CD14-positive monocyte (primary cell): ENCODE measurements at regions not wholly inside any gene's neighbourhood (a gene's known extent, or its start where the extent isn't known, plus 50 kb on each side); places are given as distances from the start of the nearest gene placed in this dataset.

Experiments
- DNase-seq, 3 donors: peaks; one replicate each; pipeline ENCODE4 v3.0.0-alpha.2; 2011 to 2022
- H2AFZ ChIP-seq: 2 replicates; pipeline ENCODE4 v1.6.0; 2012; ENCODE audit warnings: mild to moderate bottlenecking, low read depth, low read length, inconsistent platforms; ENCODE audit not compliant: insufficient read depth, poor library complexity, severe bottlenecking
- H3K27ac ChIP-seq, 2 donors: 1 replicate in 1 of 2; 2 replicates in 1 of 2; pipeline ENCODE4 v1.5.1; 2012 to 2013; ENCODE audit warnings: low read length in 2 of 2, control low read depth in 1 of 2, inconsistent platforms in 1 of 2, low read depth in 1 of 2, mild to moderate bottlenecking in 1 of 2
- H3K27me3 ChIP-seq, 2 donors: one replicate each; pipeline versions ENCODE4 v1.6.0 to v1.6.1; 2011 to 2013; ENCODE audit warnings: low read length in 2 of 2; ENCODE audit not compliant: control insufficient read depth in 2 of 2, insufficient read depth in 2 of 2
- H3K36me3 ChIP-seq, 2 donors: replicated peaks in 1 of 2; 1 replicate in 1 of 2; 2 replicates in 1 of 2; pipeline versions ENCODE4 v1.5.1 to v1.6.1; 2012 to 2013; ENCODE audit warnings: low read length in 2 of 2, control low read depth in 1 of 2, inconsistent platforms in 1 of 2, mild to moderate bottlenecking in 1 of 2; ENCODE audit not compliant: insufficient read depth in 2 of 2, control insufficient read depth in 1 of 2
- H3K4me1 ChIP-seq, 2 donors: 1 replicate in 1 of 2; 2 replicates in 1 of 2; pipeline versions ENCODE4 v1.5.1 to v1.6.1; 2012 to 2013; ENCODE audit warnings: low read length in 2 of 2, control low read depth in 1 of 2, inconsistent platforms in 1 of 2, mild to moderate bottlenecking in 1 of 2, moderate library complexity in 1 of 2; ENCODE audit not compliant: insufficient read depth in 2 of 2, control insufficient read depth in 1 of 2
- H3K4me2 ChIP-seq: replicated peaks from 2 replicates; pipeline ENCODE3; 2012; ENCODE audit warnings: low read length, moderate library complexity, mild to moderate bottlenecking; ENCODE audit not compliant: poor library complexity, severe bottlenecking; ENCODE audit errors: extremely low read depth
- H3K4me3 ChIP-seq, 3 experiments: fragments of 200-600 bp in 1 of 3; sonication (generic) in 1 of 3; replicated peaks in 1 of 3; 1 replicate in 2 of 3; 2 replicates in 1 of 3; pipeline ENCODE4 v1.5.1; 2011 to 2013; ENCODE audit warnings: low read length in 3 of 3, mild to moderate bottlenecking in 3 of 3, control low read depth in 2 of 3, low read depth in 2 of 3, inconsistent platforms in 1 of 3, moderate library complexity in 1 of 3
- H3K79me2 ChIP-seq: 2 replicates; pipeline ENCODE4 v1.6.0; 2012; ENCODE audit warnings: mild to moderate bottlenecking, control low read depth, inconsistent platforms, low read length, moderate library complexity; ENCODE audit not compliant: insufficient read depth
- H3K9ac ChIP-seq: 2 replicates; pipeline ENCODE4 v1.6.0; 2017; ENCODE audit warnings: low read length, mild to moderate bottlenecking; ENCODE audit not compliant: insufficient read depth, poor library complexity, severe bottlenecking
- H3K9me3 ChIP-seq, 2 donors: replicated peaks in 1 of 2; 1 replicate in 1 of 2; 2 replicates in 1 of 2; pipeline versions ENCODE4 v1.5.1 to v1.6.1; 2012 to 2013; ENCODE audit warnings: low read length in 2 of 2, control low read depth in 1 of 2; ENCODE audit not compliant: control insufficient read depth in 1 of 2, insufficient read depth in 1 of 2
- H4K20me1 ChIP-seq: 2 replicates; pipeline ENCODE4 v1.6.0; 2012; ENCODE audit warnings: mild to moderate bottlenecking, low read length, control low read depth, moderate library complexity; ENCODE audit not compliant: insufficient read depth
- H3K27ac Mint-ChIP-seq, 7 donors: one replicate each; pipeline ENCODE4 v1.8.0; 2020; ENCODE audit warnings: mild to moderate bottlenecking in 7 of 7, mixed read lengths in 7 of 7, moderate library complexity in 6 of 7, inconsistent platforms in 2 of 7
- H3K27me3 Mint-ChIP-seq, 3 donors: one replicate each; pipeline ENCODE4 v1.8.0; 2021 to 2022; ENCODE audit warnings: low read depth in 3 of 3, mild to moderate bottlenecking in 3 of 3, mixed read lengths in 3 of 3, moderate library complexity in 3 of 3, inconsistent platforms in 1 of 3
- H3K36me3 Mint-ChIP-seq, 2 donors: one replicate each; pipeline ENCODE4 v1.8.0; 2020; ENCODE audit warnings: mixed read lengths in 2 of 2, inconsistent platforms in 1 of 2, mild to moderate bottlenecking in 1 of 2
- H3K4me1 Mint-ChIP-seq: one replicate; pipeline ENCODE4 v1.8.0; 2020; ENCODE audit warnings: mild to moderate bottlenecking, mixed read lengths
- H3K4me3 Mint-ChIP-seq, 2 donors: one replicate each; pipeline ENCODE4 v1.8.0; 2020; ENCODE audit warnings: mild to moderate bottlenecking in 2 of 2, mixed read lengths in 2 of 2, moderate library complexity in 1 of 2
- H3K9me3 Mint-ChIP-seq, 7 donors: one replicate each; pipeline ENCODE4 v1.8.0; 2020 to 2022; ENCODE audit warnings: mixed read lengths in 7 of 7, mild to moderate bottlenecking in 6 of 7, moderate library complexity in 6 of 7, inconsistent platforms in 2 of 7
- CTCF ChIP-seq: fragments of 200-600 bp; IDR thresholded peaks from one replicate; pipeline ENCODE4 v1.8.0; 2022; ENCODE audit warnings: antibody characterized with exemption, mild to moderate bottlenecking
- WGBS: methylation state at CpG from one replicate; pipeline ENCODE4 v1.1.5; 2013; ENCODE audit warnings: missing lambda C conversion rate; ENCODE audit not compliant: insufficient coverage; 5-methylcytosine and 5-hydroxymethylcytosine counted together
- intact Hi-C, 2 donors: fragments of 100-400 bp; cut with micrococcal nuclease; formaldehyde crosslinking; loops; one replicate each; pipeline versions ENCODE4 v1.15.0 to v1.15.1; 2023

- Histone ChIP-seq H3K4me2 (no peak overlapping the region), H2AFZ (no peak overlapping the region), H3K36me3 (no peaks in the 10 kb centered on the region), H3K9ac (no peak overlapping the region), H3K4me3 (no peak overlapping the region), H3K79me2 (no peaks in the 10 kb centered on the region), H3K27me3 (no peaks in the 10 kb centered on the region), H3K9me3 (no peaks in the 10 kb centered on the region), H3K27ac (peak overlapping the region in 1 of 2 donors; percentile 4), H3K4me1 (peaks cover 34 to 37% of the 10 kb centered on the region in 2 donors), H4K20me1 (no peaks in the 10 kb centered on the region)
- peak; percentile 70 to 82 (median 80) for DNase-seq
- Mint-ChIP-seq H3K4me3 (no peak overlapping the region), H3K27ac (peak overlapping the region; percentile 43 to 82 (median 66)), H3K36me3 (peaks cover 0 to 3% of the 10 kb centered on the region in 2 donors), H3K27me3 (peaks cover 0 to 4% (median 1%) of the 10 kb centered on the region in 3 donors), H3K9me3 (peaks cover 0 to 6% (median 2%) of the 10 kb centered on the region in 7 donors), H3K4me1 (peaks cover 42% of the 10 kb centered on the region)
- intact Hi-C loops: no loop called here
- WGBS: no CpG with 5 or more reads among the region's 2 CpGs
- TF ChIP-seq CTCF: no peak
These were observed 102.7 kb upstream of the CD180 start for GRCh38 chr5:67299231-67299735.

GRCh38 chr5:67297802-67298532 lies 101.4 kb upstream of the CD180 start:
- Mint-ChIP-seq H3K36me3 (peaks cover 0 to 3% of the 10 kb centered on the region in 2 donors), H3K9me3 (peaks cover 0 to 6% (median 2%) of the 10 kb centered on the region in 7 donors), H3K4me1 (peaks cover 39% of the 10 kb centered on the region), H3K27ac (peak overlapping the region in 3 of 7 donors; percentile 13 to 74 (median 31)), H3K27me3 (peaks cover 0 to 4% (median 1%) of the 10 kb centered on the region in 3 donors), H3K4me3 (no peak overlapping the region)
- TF ChIP-seq CTCF: no peak
- intact Hi-C loops: no loop called here
- Histone ChIP-seq H3K4me3 (no peak overlapping the region), H3K9ac (no peak overlapping the region), H3K27me3 (no peaks in the 10 kb centered on the region), H3K4me1 (peaks cover 34 to 35% of the 10 kb centered on the region in 2 donors), H3K27ac (no peak overlapping the region), H3K4me2 (no peak overlapping the region), H3K9me3 (no peaks in the 10 kb centered on the region), H4K20me1 (no peaks in the 10 kb centered on the region), H3K36me3 (no peaks in the 10 kb centered on the region), H2AFZ (no peak overlapping the region), H3K79me2 (no peaks in the 10 kb centered on the region)
- 95% methylated on average over 4 of the region's 5 CpGs for WGBS
- no peak for DNase-seq
